Endodermal cell (in vitro differentiated cells): ENCODE measurements at regions not wholly inside any gene's neighbourhood (a gene's known extent, or its start where the extent isn't known, plus 50 kb on each side); places are given as distances from the start of the nearest gene placed in this dataset.

Source experiments
- DNase-seq: peaks from one replicate; pipeline ENCODE4 v3.0.0-alpha.2; 2017
- H3K27ac ChIP-seq: 2 replicates; pipeline ENCODE4 v1.5.1; 2013; ENCODE audit warnings: mild to moderate bottlenecking, low read depth, low read length, moderate library complexity
- H3K27me3 ChIP-seq: 2 replicates; pipeline ENCODE4 v1.6.1; 2013; ENCODE audit warnings: mild to moderate bottlenecking, low read length, moderate library complexity; ENCODE audit not compliant: insufficient read depth, control insufficient read depth, poor library complexity, severe bottlenecking
- H3K36me3 ChIP-seq: 2 replicates; pipeline ENCODE4 v1.7.0; 2013; ENCODE audit warnings: mild to moderate bottlenecking, low read length, moderate library complexity; ENCODE audit not compliant: control insufficient read depth, insufficient read depth
- H3K4me1 ChIP-seq: one replicate; pipeline ENCODE4 v1.7.0; 2013; ENCODE audit warnings: low read length; ENCODE audit not compliant: control insufficient read depth, insufficient read depth
- H3K4me3 ChIP-seq: 2 replicates; pipeline ENCODE4 v1.5.1; 2013; ENCODE audit warnings: mild to moderate bottlenecking, low read length, moderate library complexity
- H3K9ac ChIP-seq: 2 replicates; pipeline ENCODE4 v1.6.1; 2013; ENCODE audit warnings: mild to moderate bottlenecking, low read length, moderate library complexity; ENCODE audit not compliant: poor library complexity, severe bottlenecking; ENCODE audit errors: extremely low read depth
- H3K9me3 ChIP-seq: 2 replicates; pipeline ENCODE4 v1.6.1; 2013; ENCODE audit warnings: mild to moderate bottlenecking, low read length, moderate library complexity; ENCODE audit not compliant: control insufficient read depth
- H3K27ac Mint-ChIP-seq: 2 replicates; pipeline ENCODE4 v1.8.0; 2020; ENCODE audit warnings: mixed read lengths
- H3K27me3 Mint-ChIP-seq: 2 replicates; pipeline ENCODE4 v1.8.0; 2021; ENCODE audit warnings: mild to moderate bottlenecking, mixed read lengths; ENCODE audit not compliant: insufficient read depth
- H3K36me3 Mint-ChIP-seq: 2 replicates; pipeline ENCODE4 v1.8.0; 2020; ENCODE audit warnings: low read depth, mixed read lengths
- H3K4me1 Mint-ChIP-seq: 2 replicates; pipeline ENCODE4 v1.8.0; 2020; ENCODE audit warnings: mixed read lengths
- H3K4me3 Mint-ChIP-seq: 2 replicates; pipeline ENCODE4 v1.8.0; 2020; ENCODE audit warnings: mild to moderate bottlenecking, moderate library complexity, mixed read lengths
- H3K9me3 Mint-ChIP-seq: 2 replicates; pipeline ENCODE4 v1.8.0; 2020; ENCODE audit warnings: mild to moderate bottlenecking, mixed read lengths
- whole genome bisulfite sequencing, 2 experiments: methylation state at CpG; one replicate each; pipeline versions ENCODE4 v1.1.5 to v1.1.7; 2013; ENCODE audit warnings: missing lambda C conversion rate in 2 of 2, mixed read lengths in 1 of 2; ENCODE audit not compliant: insufficient coverage in 1 of 2, insufficient read length in 1 of 2; 5-methylcytosine and 5-hydroxymethylcytosine counted together
- TF ChIP-seq, protein P1 (sequence below): fragments of 200-600 bp; sonication (generic); conservative IDR thresholded peaks from 2 replicates; pipeline ENCODE4 v1.5.0; 2021; ENCODE audit warnings: antibody characterized with exemption, mild to moderate bottlenecking

DNA sequence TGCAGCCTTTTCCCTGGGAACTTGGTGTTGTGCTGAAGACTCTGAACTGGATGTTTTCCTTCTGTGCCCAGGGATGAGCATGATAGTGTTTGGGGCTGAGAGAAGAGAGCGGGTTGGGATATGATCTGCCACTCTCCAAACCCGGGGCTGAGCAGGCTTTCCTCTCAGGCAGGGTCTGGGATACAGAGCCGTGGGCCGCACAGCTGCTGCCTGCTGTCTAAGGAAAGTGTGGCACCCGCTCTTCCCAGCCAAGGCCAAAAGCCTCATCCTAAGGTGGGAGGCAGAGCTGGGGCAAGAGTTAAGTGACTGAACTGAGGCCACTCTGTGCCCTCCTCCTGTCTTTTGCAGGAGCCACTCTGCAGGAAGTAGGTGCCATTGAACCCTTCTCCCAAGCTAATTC is 83.6 kb upstream of the PITX1 start:
- Histone ChIP-seq H3K4me3 (no peak overlapping the region), H3K9me3 (no peaks in the 10 kb centered on the region), H3K4me1 (peaks cover under 1% of the 10 kb centered on the region), H3K27me3 (no peaks in the 10 kb centered on the region), H3K27ac (no peak overlapping the region), H3K9ac (no peak overlapping the region), H3K36me3 (no peaks in the 10 kb centered on the region)
- H3K27ac Mint-ChIP-seq, result no peak overlapping the region
- TF ChIP-seq, protein P1, sequence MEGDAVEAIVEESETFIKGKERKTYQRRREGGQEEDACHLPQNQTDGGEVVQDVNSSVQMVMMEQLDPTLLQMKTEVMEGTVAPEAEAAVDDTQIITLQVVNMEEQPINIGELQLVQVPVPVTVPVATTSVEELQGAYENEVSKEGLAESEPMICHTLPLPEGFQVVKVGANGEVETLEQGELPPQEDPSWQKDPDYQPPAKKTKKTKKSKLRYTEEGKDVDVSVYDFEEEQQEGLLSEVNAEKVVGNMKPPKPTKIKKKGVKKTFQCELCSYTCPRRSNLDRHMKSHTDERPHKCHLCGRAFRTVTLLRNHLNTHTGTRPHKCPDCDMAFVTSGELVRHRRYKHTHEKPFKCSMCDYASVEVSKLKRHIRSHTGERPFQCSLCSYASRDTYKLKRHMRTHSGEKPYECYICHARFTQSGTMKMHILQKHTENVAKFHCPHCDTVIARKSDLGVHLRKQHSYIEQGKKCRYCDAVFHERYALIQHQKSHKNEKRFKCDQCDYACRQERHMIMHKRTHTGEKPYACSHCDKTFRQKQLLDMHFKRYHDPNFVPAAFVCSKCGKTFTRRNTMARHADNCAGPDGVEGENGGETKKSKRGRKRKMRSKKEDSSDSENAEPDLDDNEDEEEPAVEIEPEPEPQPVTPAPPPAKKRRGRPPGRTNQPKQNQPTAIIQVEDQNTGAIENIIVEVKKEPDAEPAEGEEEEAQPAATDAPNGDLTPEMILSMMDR, result no peak
- no peaks in the 10 kb centered on the region for H3K36me3 Mint-ChIP-seq
- 65 to 86% methylated on average over 2 to 5 of the region's 5 CpGs for WGBS, 2 experiments
- H3K4me3 Mint-ChIP-seq, result no peak overlapping the region
- no peaks in the 10 kb centered on the region for H3K9me3 Mint-ChIP-seq
- peaks cover 7% of the 10 kb centered on the region for H3K4me1 Mint-ChIP-seq
- no peak for DNase-seq
- H3K27me3 Mint-ChIP-seq, result peaks cover 7% of the 10 kb centered on the region

DNA sequence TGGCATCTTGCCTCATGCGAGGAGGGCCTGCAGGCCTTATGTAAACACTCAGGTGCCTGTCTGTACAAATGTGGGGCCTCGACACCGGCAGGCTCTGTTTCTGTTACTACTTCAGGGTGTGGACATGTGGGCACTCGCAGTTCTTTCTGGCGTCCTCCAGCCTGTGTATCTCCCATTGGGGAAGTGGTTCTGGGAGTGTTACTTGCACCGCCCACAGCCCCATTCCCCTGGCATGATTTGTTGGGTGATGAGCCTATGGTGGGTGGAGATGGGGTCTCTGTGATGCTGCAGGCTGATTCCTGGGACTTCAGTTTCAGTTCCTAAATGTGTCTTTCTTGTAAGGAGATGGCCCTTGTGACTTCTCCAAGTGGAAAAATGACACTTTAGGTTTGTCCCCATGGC is 82.1 kb upstream of the PITX1 start:
- Mint-ChIP-seq H3K36me3 (no peaks in the 10 kb centered on the region), H3K27me3 (peaks cover 10% of the 10 kb centered on the region), H3K4me3 (no peak overlapping the region), H3K9me3 (no peaks in the 10 kb centered on the region), H3K27ac (no peak overlapping the region), H3K4me1 (peaks cover 13% of the 10 kb centered on the region)
- DNase-seq, result no peak
- Histone ChIP-seq H3K4me3 (no peak overlapping the region), H3K36me3 (no peaks in the 10 kb centered on the region), H3K9ac (no peak overlapping the region), H3K4me1 (peaks cover 2% of the 10 kb centered on the region), H3K27me3 (no peaks in the 10 kb centered on the region), H3K9me3 (no peaks in the 10 kb centered on the region), H3K27ac (no peak overlapping the region)
- TF ChIP-seq, protein P1, result no peak
- WGBS, 2 experiments, result 97 to 100% methylated on average over 1 to 6 of the region's 6 CpGs

DNA sequence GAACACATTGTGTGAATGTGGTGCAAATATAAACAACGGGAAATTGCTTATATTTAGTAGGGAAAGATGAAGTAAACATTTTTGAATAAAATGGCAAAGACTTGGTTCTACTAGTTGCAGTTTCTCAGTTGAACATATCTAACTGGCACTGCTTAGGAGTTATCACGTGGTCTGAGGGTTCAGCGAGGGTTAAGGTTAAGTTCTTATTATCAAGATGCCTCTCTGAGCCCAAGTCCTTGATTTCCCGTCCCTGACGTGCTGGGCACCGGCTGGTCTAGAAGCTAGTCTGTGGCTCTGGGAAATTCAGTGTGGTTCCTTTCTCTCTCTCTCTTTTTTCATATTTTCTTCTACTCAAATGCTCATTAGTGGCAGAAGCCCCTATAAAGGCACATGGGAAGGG is 81.6 kb upstream of the PITX1 start:
- 82% methylated on average over 6 of the region's 6 CpGs; no CpG with 5 or more reads in 1 of the 2 experiments for WGBS, 2 experiments
- Mint-ChIP-seq H3K4me1 (peaks cover 13% of the 10 kb centered on the region), H3K27me3 (peaks cover 16% of the 10 kb centered on the region)

More for the DNA sequence above, 81.6 kb upstream of the PITX1 start:
- DNase-seq, result no peak
- no peak overlapping the region for H3K27ac ChIP-seq
- H3K9ac ChIP-seq, result no peak overlapping the region
- no peaks in the 10 kb centered on the region for H3K27me3 ChIP-seq
- TF ChIP-seq, protein P1, result no peak
- Mint-ChIP-seq H3K36me3 (no peaks in the 10 kb centered on the region), H3K4me3 (no peak overlapping the region), H3K9me3 (no peaks in the 10 kb centered on the region), H3K27ac (no peak overlapping the region)
- H3K9me3 ChIP-seq, result no peaks in the 10 kb centered on the region
- peaks cover 2% of the 10 kb centered on the region for H3K4me1 ChIP-seq
- H3K36me3 ChIP-seq, result no peaks in the 10 kb centered on the region
- no peak overlapping the region for H3K4me3 ChIP-seq
